GM19395 (cell line): ENCODE measurements at regions not wholly inside any gene's neighbourhood (a gene's known extent, or its start where the extent isn't known, plus 50 kb on each side); places are given as distances from the start of the nearest gene placed in this dataset.

Source experiments
- ATAC-seq: cut with Tn5 transposase; IDR thresholded peaks from one replicate; pipeline ENCODE4 v1.9.1; 2021; ENCODE audit warnings: mild to moderate bottlenecking, moderate library complexity; ENCODE audit not compliant: unreplicated experiment

DNA sequence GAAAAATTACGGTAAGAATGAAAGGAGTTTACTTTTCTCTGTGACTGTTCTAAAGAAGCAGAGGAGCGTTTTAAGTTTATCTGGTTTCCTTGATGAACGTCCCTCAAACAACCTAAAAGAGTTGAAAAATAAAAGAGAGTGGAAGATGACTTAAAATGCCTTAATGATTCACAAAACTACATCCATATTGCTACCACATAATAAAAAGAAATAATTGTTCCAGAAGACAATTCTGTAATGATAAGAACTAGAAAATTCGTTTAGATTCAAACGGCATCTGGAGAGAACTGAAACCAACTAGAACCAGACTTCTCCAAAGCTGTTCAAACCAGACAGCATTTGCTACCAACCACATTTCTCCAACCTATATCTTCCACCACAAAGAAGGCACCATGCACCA is 68.1 kb downstream of the TEKT4 start:
- no peak for ATAC-seq

DNA sequence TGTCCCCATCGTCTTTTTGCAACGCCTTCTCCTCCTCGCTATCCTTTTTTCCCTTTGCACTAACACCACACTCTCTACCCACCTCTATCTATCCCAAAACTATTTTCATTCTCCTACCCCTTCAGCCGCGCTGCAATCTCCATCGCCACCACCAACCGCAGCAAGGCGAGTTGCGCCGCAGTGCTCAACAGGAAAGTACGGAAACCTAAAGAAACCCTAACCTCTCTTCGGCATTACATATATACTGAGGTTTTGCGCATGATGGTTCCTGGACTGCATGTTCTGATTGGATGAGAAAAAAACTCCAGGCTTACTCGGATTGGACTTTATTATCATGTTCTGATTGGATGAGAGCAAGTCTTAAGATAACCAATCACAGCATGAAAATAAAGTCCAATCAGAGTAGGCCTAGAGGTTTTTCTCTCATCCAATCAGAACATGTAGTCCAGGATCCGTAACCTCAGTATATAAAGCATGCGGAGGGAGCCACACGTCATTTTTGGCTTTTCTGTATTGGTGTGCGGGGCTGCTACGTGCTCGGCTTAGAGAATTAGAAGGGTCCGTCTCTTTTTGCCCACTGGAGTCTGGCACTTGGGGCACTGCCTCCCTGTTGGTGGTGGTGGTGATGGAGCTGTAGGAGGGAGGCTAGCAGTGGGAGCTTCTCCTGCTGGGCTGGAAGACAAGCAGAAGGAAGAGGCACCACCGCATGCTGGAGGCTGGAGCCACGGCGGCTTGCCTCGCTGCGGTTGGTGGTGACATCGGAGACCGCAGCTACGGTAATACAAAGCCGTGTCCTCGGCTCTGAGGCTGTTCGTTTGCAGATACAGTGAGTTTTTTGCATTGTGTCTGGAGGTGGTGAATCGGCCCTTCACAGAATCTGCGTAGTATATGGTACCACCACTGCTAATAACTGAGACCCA is 76.1 kb downstream of the TEKT4 start:
- ATAC-seq: no peak

DNA sequence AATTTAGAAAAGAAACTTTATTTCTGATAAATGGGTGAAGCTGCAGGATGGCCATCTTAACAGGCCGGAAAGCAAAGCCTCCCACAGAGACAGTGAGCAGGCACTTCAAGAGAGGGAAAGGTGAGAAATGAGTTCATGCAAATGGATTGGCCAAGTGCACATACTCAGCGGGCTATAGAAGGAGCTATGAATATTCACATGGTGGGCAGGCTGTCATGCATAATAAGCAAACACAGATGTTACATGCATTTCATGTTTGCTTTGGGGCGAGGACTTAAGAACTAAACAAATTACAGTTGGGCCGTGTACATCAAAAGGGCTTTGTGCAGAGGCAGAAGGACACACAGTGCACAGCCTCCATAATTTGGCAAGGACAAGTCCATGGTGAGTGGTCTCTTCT is 69.8 kb upstream of the MAL start:
- ATAC-seq: no peak

DNA sequence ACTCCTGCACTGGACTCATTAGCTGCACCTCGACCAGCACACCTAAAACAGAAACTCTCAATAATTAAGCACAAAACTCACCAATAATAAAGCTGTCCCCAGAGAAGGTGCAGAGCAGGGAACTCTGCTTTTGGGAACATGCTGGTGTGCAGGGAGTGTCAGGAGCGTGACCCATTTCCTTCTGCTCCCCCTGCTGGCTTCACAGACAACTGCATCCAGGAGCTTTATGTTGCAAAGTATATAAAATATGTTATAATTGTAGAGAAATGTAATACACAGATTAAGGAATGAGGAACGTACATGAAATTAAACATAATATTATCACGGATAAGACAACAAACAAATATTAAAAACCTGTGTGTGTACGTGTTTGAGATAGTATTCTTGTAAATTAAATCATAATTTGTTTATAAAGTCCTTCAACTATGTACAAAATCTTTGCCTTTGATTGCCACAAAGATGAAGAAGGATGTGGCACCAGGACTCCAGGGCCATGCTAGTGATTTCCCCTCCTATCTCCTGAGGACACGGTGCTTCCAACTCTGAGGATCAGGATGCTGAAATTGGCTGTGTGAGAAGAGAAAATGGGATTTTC is 68.6 kb upstream of the MAL start:
- peak; percentile 66 for ATAC-seq

DNA sequence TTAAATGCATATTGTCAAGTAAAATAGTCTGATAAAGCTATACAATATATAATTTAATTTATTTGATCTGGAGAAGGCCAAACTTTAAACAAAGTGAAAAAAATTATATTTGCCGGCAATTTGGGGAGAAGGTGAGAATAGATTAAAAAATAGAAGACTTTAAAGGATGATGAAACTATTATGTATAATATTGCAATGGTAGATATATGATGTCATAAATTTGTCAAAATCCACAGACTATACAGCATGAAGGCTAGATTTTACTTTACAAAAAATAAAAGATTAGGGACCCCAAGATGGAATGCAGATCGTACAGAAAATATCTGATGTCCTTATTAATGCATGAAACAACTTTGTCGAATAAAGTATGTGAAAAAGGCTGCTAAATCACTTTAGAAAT is 67.3 kb upstream of the MAL start:
- ATAC-seq: no peak

DNA sequence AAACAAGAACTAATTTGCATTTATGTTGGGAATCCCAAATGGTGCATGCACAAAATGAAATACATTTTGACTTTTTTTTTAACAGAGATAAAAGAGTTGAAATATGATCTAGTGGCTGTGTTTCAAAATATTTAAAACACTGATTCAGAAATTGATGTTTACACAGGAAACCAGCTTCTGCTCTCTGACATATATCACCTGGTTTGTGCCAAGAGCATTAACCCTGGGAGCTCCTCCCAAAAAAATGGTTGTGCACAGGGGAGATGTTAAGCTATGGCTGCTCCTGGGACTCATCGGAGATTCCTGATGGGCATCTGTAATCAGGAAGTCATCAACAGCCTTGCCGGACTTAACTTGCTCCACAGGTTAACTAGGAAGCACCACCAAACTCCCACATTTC is 65.2 kb upstream of the MAL start:
- ATAC-seq: no peak

DNA sequence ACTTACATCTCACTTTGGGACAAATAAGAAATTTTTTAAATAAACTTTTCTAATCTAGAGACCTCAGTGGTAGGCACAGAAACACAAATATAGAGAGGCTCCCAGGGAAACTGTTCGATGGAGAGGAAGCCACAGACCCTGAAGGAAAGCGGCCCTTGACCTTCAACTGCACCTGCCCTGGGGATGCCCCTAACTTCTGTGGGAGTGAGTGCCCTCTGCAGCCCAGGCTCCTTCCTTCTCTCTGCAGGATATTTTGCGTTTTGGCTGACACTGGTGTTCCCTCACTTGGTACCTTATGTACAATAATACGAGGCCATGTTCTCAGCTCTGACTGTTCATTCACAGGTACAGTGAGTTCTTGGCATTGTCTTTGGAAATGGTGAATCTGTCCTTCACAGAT is 64.8 kb upstream of the MAL start:
- ATAC-seq: no peak

DNA sequence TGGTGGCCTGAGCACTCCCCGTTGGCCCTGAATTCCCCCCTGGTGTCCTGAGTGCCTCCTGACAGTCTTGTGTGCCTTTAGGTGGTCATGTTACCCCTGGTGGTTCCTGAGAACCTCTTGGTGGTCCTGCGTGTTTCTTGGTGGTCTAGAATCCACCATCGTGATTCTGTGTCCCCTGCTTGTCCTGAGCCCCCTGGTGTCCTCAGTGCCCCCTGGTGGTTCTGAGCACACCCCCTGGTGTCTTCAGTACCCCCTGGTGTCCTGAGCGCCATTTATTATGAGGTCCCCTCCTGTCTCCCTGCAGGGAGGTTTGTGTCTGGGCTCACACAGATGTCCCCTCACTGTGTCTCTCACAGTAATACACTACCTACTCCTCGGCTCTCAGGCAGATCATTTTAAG is 61.3 kb upstream of the MAL start:
- no peak for ATAC-seq

DNA sequence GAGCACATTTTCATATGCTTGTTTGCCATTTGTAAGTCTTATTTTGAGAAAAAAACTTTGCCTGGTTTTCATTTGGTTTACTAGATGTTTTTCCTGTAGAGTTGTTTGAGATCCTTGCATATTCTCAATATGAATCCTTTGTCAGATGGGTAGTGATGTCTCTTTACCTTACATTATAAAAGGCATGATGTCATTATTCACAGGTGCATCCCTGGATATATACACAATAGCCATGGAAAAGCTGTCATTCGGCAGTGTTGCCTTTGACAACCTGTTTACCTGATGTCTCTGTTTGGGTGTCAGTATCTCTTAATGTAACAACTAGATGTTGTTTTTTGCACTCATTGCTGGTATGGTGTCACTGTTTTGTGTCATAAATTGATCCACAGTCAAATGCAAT is 58.8 kb upstream of the MAL start:
- no peak for ATAC-seq

DNA sequence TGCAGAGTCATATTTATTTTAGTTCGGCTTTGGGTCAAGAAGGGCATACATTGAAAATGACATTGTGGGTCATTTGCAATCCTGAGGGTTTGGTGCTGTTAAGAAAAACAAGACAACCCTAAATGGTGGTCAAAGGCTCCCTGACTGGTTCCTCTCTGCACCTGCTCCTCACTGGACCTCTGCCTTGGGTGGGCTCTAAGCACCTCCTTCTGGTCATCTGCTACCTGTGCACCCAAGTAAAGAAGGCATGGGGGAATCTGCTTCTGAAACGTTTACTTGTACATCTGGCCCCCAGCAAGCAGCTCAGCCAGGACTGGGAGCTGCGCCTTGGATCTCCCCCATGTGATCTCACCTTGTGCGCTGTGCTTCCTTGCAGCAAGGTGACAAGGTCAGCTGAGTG is 55.2 kb upstream of the MAL start:
- no peak for ATAC-seq
